ENCODE measurements at regions not wholly inside any gene's neighbourhood (a gene's known extent, or its start where the extent isn't known, plus 50 kb on each side); places are given as distances from the start of the nearest gene placed in this dataset.

DNA sequence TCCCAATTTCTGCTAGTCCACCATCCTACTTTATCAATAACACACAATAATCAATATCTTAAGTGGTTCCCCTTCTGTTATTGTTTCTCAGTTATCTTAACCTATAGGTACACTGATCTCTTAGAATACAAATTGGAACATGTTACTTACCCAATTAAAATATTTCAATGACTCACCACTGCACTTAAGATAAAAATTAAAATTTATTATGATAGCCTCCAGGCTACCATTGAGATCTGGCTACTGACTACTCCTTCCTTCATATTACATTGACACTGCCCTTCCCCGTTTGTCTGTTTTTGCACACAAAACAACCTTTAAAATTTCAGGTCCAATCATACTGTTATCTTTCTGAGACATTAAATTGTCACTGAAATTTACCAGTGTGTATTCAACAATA, 1074.7 kb downstream of the ADGRL3 start:
- Histone ChIP-seq H3K36me3 (ENCODE audit: control insufficient read depth in 2 of 2, extremely low read depth in 1 of 2, insufficient read depth in 2 of 2, low read length in 2 of 2) (no peaks in the 10 kb centered on the region), H3K27ac (ENCODE audit: control insufficient read depth, insufficient read depth, low read length) (no peak overlapping the region), H3K4me3 (ENCODE audit: control insufficient read depth in 2 of 3, extremely low read depth in 1 of 3, insufficient read depth in 2 of 3, low read depth in 1 of 3, low read length in 3 of 3) (no peak overlapping the region), H3K4me2 (ENCODE audit: control insufficient read depth, extremely low read depth, insufficient read depth, low read depth, low read length) (no peak overlapping the region), H2AFZ (ENCODE audit: control insufficient read depth, low read length) (no peak overlapping the region), H3K9me1 (ENCODE audit: control insufficient read depth, extremely low read depth, insufficient read depth, low read length) (no peaks in the 10 kb centered on the region), H3K4me1 (ENCODE audit: control insufficient read depth, extremely low read depth, insufficient read depth, low read length) (no peaks in the 10 kb centered on the region), H3K9ac (ENCODE audit: control insufficient read depth, extremely low read depth, insufficient read depth, low read length) (no peak overlapping the region), H3K79me2 (ENCODE audit: control insufficient read depth, insufficient read depth, low read length) (no peaks in the 10 kb centered on the region), H3K27me3 (ENCODE audit: control insufficient read depth, extremely low read depth, insufficient read depth, low read length) (no peaks in the 10 kb centered on the region), H4K20me1 (ENCODE audit: control insufficient read depth, extremely low read depth, insufficient read depth, low read length) (no peaks in the 10 kb centered on the region), H3K9me3 (ENCODE audit: control insufficient read depth, low read depth, low read length) (no peaks in the 10 kb centered on the region)
- no peak for TF ChIP-seq EZH2 (IDR thresholded peaks at IDR 0.05; ENCODE audit: low read length)
- TF ChIP-seq, protein P1, sequence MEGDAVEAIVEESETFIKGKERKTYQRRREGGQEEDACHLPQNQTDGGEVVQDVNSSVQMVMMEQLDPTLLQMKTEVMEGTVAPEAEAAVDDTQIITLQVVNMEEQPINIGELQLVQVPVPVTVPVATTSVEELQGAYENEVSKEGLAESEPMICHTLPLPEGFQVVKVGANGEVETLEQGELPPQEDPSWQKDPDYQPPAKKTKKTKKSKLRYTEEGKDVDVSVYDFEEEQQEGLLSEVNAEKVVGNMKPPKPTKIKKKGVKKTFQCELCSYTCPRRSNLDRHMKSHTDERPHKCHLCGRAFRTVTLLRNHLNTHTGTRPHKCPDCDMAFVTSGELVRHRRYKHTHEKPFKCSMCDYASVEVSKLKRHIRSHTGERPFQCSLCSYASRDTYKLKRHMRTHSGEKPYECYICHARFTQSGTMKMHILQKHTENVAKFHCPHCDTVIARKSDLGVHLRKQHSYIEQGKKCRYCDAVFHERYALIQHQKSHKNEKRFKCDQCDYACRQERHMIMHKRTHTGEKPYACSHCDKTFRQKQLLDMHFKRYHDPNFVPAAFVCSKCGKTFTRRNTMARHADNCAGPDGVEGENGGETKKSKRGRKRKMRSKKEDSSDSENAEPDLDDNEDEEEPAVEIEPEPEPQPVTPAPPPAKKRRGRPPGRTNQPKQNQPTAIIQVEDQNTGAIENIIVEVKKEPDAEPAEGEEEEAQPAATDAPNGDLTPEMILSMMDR (optimal IDR thresholded peaks at IDR 0.05 in 1 of 3, IDR thresholded peaks at IDR 0.05 in 1 of 3, conservative IDR thresholded peaks at IDR 0.05 in 1 of 3; ENCODE audit: extremely low read depth in 1 of 3, insufficient read depth in 2 of 3, low read length in 3 of 3) = no peak
- dilution Hi-C loops (cut with MboI; ENCODE audit: extremely low pct_ligation_motif_present, low sequenced_read_pairs) = no loop called here
- no peak for FAIRE-seq
- DNase-seq (ENCODE audit: low read depth, low spot score) = no peak

DNA sequence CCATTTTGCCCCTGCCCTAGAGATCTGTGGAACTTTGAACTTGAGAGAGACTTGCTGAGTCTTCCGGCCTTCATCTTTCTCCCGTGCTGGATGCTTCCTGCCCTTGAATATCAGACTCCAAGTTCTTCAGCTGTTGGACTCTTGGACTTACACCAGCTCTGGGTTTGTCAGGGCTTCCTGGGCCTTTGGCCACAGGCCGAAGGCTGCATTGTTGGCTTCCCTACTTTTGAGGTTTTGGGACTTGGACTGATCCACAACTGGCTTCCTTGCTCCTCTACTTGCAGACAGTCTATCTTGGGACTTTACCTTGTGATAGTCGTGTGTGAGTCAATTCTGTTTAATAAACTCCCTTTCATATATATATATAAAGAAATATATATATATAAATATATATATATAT, 1071.0 kb downstream of the ADGRL3 start:
- no peak overlapping the region for H3K9ac ChIP-seq (ENCODE audit: control insufficient read depth, extremely low read depth, insufficient read depth, low read length)
- no peak overlapping the region for H2AFZ ChIP-seq (ENCODE audit: control insufficient read depth, low read length)
- FAIRE-seq (no peak), DNase-seq (ENCODE audit: low read depth, low spot score) (no peak)
- H3K79me2 ChIP-seq (ENCODE audit: control insufficient read depth, insufficient read depth, low read length) = no peaks in the 10 kb centered on the region
- H3K27me3 ChIP-seq (ENCODE audit: control insufficient read depth, extremely low read depth, insufficient read depth, low read length) = no peaks in the 10 kb centered on the region
- H3K4me1 ChIP-seq (ENCODE audit: control insufficient read depth, extremely low read depth, insufficient read depth, low read length) = no peaks in the 10 kb centered on the region
- H3K9me3 ChIP-seq (ENCODE audit: control insufficient read depth, low read depth, low read length) = no peaks in the 10 kb centered on the region
- no peak overlapping the region for H3K27ac ChIP-seq (ENCODE audit: control insufficient read depth, insufficient read depth, low read length)
- H3K4me2 ChIP-seq (ENCODE audit: control insufficient read depth, extremely low read depth, insufficient read depth, low read depth, low read length) = no peak overlapping the region
- no peaks in the 10 kb centered on the region for H3K36me3 ChIP-seq (ENCODE audit: control insufficient read depth in 2 of 2, extremely low read depth in 1 of 2, insufficient read depth in 2 of 2, low read length in 2 of 2)
- dilution Hi-C loops (cut with MboI; ENCODE audit: extremely low pct_ligation_motif_present, low sequenced_read_pairs) = no loop called here
- H3K9me1 ChIP-seq (ENCODE audit: control insufficient read depth, extremely low read depth, insufficient read depth, low read length) = no peaks in the 10 kb centered on the region
- H3K4me3 ChIP-seq (ENCODE audit: control insufficient read depth in 2 of 3, extremely low read depth in 1 of 3, insufficient read depth in 2 of 3, low read depth in 1 of 3, low read length in 3 of 3) = no peak overlapping the region
- no peak for TF ChIP-seq EZH2 (IDR thresholded peaks at IDR 0.05; ENCODE audit: low read length)
- TF ChIP-seq, protein P1 (optimal IDR thresholded peaks at IDR 0.05 in 1 of 3, IDR thresholded peaks at IDR 0.05 in 1 of 3, conservative IDR thresholded peaks at IDR 0.05 in 1 of 3; ENCODE audit: extremely low read depth in 1 of 3, insufficient read depth in 2 of 3, low read length in 3 of 3) = no peak
- H4K20me1 ChIP-seq (ENCODE audit: control insufficient read depth, extremely low read depth, insufficient read depth, low read length) = no peaks in the 10 kb centered on the region

All from keratinocyte (primary cell).